ENCODE measurements at regions not wholly inside any gene's neighbourhood (a gene's known extent, or its start where the extent isn't known, plus 50 kb on each side); places are given as distances from the start of the nearest gene placed in this dataset.
"Not testable (repeated sequence)": the region's sequence is repeated elsewhere in the genome, so short reads cannot be mapped to it uniquely, and the experiment has no call there.

DNA sequence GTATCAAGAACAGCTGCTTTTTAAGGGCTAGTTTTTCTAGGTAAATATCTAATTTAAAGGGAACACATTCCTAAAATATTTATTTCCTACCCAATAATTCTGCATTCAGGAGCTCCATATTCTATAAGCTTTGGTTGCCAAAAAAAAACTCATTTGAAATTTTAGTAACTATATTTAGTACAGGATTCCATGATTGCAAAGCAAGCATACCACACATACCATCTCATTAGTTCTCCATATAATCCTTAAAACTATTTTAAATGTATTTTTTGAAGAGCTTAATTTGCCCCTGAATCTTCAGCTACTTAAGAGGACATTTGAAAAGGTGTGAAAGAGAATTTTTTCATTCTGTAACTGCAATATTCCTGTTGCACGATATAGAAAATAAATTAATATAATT lies 877.0 kb downstream of the NR2F1-AS1 start:
- TF ChIP-seq, protein P1, sequence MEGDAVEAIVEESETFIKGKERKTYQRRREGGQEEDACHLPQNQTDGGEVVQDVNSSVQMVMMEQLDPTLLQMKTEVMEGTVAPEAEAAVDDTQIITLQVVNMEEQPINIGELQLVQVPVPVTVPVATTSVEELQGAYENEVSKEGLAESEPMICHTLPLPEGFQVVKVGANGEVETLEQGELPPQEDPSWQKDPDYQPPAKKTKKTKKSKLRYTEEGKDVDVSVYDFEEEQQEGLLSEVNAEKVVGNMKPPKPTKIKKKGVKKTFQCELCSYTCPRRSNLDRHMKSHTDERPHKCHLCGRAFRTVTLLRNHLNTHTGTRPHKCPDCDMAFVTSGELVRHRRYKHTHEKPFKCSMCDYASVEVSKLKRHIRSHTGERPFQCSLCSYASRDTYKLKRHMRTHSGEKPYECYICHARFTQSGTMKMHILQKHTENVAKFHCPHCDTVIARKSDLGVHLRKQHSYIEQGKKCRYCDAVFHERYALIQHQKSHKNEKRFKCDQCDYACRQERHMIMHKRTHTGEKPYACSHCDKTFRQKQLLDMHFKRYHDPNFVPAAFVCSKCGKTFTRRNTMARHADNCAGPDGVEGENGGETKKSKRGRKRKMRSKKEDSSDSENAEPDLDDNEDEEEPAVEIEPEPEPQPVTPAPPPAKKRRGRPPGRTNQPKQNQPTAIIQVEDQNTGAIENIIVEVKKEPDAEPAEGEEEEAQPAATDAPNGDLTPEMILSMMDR (IDR thresholded peaks at IDR 0.05; ENCODE audit: insufficient read depth, low read depth, low read length) = no peak
- DNase-seq (ENCODE audit: low read depth) = no peak
- no peak overlapping the region for H3K4me3 ChIP-seq (ENCODE audit: low read depth, low read length)

DNA sequence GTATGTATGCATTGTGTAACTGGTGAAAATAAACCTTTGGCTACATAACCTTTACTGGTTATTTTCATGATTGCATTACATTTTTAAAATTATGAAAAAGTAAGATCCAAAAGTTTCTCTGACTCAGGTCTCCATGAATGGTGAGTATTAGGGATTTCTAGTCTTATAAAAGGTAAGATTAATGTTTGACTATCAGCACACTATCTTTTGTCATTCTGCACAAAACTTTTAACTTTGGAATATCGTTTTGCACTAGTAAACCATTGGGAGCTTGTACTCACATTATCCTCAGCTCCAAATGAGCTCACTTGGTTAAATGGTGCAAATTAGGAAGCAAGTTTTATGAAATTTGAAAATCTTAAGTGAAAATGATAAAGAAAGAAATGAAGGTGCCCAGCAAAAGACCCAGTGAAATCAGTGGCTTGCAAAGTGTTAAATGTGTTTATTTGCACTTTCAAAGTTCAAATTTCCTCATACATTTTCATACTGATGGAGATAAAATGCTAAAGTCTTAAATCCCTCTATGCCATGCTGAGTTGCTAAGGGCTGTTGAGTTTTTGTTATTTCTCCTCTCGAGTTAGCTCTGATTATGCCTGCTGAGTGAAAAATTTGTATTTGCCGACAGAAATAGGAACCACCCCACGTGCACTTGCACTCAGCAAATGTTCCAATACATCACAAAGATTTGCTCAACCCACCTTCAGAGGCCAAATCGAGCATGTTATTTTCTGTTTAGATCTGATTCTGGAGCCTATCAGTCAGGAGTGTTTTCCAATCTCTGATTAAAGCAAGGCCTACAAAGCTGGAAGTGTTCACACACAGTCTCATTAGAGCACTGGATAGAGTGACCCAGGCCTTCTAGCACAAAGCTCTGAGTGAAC lies 885.7 kb downstream of the NR2F1-AS1 start:
- H3K4me3 ChIP-seq (ENCODE audit: low read depth, low read length) = no peak overlapping the region
- TF ChIP-seq, protein P1 (IDR thresholded peaks at IDR 0.05; ENCODE audit: insufficient read depth, low read depth, low read length) = no peak
- DNase-seq (ENCODE audit: low read depth) = no peak

DNA sequence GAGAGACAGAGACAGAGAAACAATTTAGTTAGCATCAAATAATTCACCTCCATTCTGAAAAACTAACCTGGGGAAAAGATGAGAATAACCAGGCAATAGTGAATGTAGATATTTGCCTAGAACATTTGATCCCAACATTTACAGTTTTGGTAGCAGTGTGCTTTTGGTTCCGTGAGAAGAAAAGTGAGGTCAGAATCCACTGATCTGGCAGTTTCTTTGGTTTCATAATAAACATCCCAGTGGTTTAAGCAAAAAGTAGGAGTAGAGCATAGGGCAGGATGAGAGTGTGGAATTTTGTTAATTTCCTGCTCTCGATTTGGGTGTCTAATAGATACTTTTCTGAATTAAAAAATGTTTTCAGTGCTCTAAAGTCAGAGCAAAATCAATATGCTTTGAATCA lies 887.0 kb downstream of the NR2F1-AS1 start:
- DNase-seq (ENCODE audit: low read depth) = peak; percentile 2
- H3K4me3 ChIP-seq (ENCODE audit: low read depth, low read length) = no peak overlapping the region
- TF ChIP-seq, protein P1 (IDR thresholded peaks at IDR 0.05; ENCODE audit: insufficient read depth, low read depth, low read length) = no peak

DNA sequence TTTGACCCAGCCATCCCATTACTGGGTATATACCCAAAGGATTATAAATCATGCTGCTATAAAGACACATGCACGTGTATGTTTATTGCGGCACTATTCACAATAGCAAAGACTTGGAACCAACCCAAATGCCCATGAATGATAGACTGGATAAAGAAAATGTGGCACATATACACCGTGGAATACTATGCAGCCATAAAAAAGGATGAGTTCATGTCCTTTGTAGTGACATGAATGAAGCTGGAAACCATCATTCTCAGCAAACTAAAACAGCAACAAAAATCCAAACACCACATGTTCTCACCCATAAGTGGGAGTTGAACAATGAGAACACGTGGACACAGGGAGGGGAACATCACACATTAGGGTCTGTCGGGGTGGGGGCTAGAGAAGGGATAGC lies 889.1 kb downstream of the NR2F1-AS1 start:
- H3K4me3 ChIP-seq (ENCODE audit: low read depth, low read length); DNase-seq (ENCODE audit: low read depth): not testable (repeated sequence)

DNA sequence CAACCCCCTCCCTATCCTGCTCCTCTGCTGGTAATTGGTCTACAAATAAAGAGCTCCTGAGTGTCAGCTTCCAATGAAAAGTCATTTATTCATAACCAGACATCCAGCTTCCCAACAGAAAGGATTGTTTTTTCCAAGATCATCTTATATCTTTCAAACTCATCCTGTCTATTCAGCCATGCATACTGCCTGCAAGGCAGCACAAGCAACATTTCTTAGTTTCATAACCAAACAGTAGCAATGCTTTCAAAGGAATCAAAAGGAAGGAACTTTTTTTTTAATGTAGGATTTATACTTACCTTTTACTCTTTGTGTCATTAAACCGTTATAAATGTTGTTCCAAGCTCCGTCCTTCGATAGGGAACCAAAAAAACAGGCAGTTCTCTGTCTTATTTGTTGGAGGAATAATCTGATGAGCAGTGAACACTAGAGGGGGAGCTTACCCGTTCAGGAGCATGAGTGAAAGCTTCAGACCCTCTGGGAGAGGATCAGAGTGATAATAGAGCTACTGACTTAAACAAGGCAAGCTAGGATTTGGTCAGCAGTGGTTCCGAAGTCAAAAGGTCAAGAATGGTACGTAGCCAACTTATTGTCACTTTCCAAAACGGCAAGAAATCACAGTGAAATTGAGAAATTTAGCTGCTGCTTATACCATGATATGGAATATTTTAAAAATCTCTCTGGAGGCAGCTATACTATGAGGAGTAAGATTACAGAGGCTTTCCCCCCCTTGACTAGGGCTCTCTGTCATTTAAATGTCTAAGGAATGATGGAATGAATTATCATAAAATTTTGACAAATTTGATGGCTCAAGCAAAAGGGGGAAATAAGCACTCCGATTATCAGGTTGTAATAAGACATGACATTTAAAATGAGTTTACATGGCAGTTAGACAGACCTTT lies 892.9 kb downstream of the NR2F1-AS1 start:
- peak overlapping the region; percentile 10 for H3K4me3 ChIP-seq (ENCODE audit: low read depth, low read length)
- TF ChIP-seq, protein P1 (IDR thresholded peaks at IDR 0.05; ENCODE audit: insufficient read depth, low read depth, low read length) = peak; percentile 66
- peak; percentile 74 for DNase-seq (ENCODE audit: low read depth)

DNA sequence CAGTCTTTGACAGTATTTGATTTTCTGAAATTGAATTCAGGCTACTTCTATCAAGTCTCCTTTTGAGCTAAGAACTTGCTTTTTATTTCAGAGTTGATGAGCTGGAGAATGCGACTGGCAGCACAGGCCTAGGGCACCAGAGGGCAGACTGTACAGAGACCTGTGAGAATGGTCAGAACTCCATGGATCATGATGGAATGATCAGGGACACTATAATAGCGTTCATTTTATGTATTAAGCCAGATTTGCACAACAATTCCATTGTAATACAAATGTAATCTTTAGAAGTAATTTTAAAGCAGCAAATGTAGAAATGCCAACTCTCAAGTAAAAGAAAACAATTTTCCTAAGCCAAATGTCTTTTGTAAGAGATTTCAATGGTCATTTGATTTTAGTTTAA lies 902.4 kb downstream of the NR2F1-AS1 start:
- no peak overlapping the region for H3K4me3 ChIP-seq (ENCODE audit: low read depth, low read length)
- TF ChIP-seq, protein P1 (IDR thresholded peaks at IDR 0.05; ENCODE audit: insufficient read depth, low read depth, low read length) = no peak
- peak; percentile 4 for DNase-seq (ENCODE audit: low read depth)
